GM11168 (cell line): ENCODE measurements at regions not wholly inside any gene's neighbourhood (a gene's known extent, or its start where the extent isn't known, plus 50 kb on each side); places are given as distances from the start of the nearest gene placed in this dataset.

Experiments used
- in situ Hi-C: fragments of 300-500 bp; cut with MboI; formaldehyde crosslinking; loops from one replicate; pipeline ENCODE4 v1.12.0; 2022; ENCODE audit warnings: low sequenced_read_pairs; ENCODE audit not compliant: unreplicated experiment

DNA sequence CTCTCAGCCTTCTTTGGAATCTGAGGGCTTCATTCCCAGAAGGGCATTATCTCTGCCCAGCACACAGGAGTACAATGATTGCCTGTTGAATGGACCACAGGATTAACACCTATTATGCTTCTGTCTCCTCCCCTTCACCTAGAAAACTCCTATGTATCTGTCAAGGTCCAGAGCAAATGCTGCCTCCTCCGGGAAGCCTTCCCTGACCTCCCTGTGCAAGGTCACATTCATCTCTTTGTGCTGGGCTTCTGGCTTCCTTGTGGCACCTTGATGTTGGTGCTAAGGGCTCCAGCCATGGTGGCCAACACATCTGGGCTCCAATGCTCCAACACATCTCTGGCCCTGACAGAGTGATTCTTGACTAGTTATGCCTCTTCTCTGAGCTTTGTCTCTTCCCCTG, 49.9 kb upstream of the ATP2B2 start:
- in situ Hi-C loops: no loop called here

GRCh38 chr3:10556312-10556711, 50.9 kb upstream of the ATP2B2 start:
- in situ Hi-C loops: no loop called here

DNA sequence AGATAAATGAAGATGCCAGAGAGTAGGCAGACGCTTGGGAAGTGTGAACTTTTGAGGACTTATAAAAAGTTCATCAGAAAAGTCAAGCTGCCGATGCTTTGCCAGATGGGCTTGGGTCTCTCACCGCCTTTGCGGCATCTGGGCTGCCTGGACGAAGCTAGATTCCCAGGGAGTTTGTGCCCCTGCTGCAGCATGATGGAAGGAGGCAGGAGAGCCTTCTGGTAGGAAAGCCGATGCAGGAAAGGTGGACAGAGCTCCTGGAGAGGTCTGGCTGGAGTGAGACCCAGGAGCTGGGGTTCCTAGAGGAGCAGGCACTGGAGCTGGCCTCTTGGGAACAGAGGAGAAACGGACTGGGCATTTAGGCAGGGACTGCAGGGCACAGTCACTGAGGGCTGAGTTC, 51.9 kb upstream of the ATP2B2 start:
- in situ Hi-C loops: no loop called here

GRCh38 chr3:10557781-10558373, 52.5 kb upstream of the ATP2B2 start:
- in situ Hi-C loops: no loop called here

- in situ Hi-C loops: no loop called here
These were observed 53.4 kb upstream of the ATP2B2 start for GRCh38 chr3:10558736-10559135.

DNA sequence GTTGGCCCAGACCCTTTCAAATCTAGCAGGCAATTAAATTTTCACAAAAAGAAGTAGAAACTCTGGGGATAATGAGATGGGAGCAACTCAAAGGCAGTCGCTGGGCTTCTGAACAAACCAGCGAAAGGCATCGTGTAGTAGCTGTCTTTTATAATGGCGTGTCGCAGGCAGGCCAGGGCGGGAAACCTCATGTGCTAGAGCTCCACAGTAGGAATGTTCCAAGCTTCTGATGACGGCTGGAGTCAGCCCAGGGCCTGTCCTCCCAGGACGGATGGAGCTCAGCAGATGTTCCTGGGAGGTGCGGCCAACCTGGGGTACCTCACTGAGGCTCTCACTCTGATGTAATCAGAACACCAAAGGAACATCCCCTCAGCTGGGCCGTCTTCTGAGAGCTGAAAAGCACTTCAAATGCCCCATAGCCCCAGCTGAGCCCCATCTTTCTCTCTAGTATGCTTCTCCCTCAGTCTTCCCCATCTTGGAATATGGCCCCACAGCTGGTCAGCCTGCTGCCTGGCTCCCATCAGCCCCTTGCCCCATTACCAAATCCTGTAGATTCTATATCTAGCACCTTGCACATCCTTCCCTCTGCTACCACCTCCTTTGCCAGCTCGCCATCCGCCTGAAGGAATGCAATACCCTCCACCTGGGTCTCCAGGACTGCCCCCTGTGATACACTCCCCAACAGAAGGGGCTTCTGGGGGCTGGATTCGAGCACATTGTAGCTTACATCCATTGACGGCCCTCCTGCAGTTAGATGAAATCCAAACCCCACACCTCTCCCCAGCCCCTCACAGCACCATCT, 54.9 kb upstream of the ATP2B2 start:
- in situ Hi-C loops: no loop called here

DNA sequence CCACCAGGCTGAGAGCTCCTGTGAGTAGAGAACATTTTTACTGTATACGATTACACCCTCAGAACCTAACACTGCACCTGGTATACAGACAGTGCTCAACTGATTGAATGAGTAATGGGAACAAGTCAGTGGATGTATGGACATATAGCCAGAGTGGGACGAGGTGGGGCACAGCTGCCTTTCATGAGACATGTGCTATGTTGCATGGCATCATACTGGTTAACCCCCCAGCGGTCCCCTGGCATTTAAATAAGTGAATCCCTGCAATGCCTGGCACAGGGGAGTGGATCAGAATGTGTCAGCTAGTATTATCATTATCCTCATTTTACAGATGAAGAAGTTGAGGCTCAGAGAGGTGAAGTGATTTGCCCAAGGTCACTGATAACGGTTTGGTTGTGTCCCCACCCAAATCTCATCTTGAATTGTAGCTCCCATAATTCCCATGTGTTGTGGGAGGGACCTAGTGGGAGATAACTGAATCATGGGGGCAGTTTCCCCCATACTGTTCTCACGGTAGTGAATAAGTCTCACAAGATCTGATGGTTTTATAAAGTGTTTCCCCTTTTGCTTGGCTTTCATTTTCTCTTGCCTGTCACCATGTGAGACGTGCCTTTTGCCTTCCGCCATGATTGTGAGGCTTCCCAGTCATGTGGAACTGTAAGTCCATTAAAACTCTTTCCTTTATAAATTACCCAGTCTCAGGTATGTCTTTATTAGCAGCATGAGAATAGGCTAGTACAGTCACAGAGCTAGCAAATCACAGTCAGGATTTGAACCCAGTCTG, 56.0 kb upstream of the ATP2B2 start:
- in situ Hi-C loops: no loop called here

- in situ Hi-C loops: no loop called here
These were observed 56.7 kb upstream of the ATP2B2 start for GRCh38 chr3:10561946-10562560.

DNA sequence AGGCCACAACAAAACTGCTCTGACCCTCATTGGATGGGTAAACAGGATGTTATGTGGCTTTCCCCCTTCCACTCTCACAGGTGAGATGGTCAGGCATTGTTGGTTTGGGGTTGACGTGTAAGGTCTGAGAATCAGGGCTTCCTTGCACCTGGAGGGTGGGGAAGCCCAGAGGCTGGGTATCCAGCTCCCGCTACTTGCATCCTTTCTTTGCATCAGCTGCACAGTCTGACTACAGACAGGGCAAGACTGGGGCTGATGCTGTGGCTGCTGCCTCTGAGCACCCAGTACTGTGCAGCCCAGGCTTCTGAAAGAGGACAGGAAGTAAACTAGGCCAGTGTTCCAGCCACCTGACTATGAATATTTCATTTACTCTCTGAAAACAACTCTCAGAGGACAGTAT, 58.0 kb upstream of the ATP2B2 start:
- in situ Hi-C loops: no loop called here

DNA sequence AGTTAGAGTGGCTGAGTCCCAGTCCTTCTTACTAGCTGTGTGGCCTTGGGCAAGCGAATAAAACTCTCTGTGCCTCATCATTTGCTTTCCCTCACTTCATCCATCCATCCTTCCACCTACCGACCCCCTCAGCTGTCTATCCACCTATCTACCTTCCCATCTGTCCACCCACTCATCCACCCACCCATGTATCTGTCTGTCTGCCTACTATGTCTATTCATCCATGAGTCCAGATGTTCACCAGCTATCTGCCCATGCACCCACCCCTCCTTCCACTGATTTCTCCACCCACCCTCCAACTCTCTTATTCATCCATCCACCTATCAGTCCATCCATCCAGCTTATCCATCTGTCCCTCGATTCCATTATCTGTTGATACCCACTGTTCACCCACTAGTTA, 60.4 kb upstream of the ATP2B2 start:
- in situ Hi-C loops: no loop called here

DNA sequence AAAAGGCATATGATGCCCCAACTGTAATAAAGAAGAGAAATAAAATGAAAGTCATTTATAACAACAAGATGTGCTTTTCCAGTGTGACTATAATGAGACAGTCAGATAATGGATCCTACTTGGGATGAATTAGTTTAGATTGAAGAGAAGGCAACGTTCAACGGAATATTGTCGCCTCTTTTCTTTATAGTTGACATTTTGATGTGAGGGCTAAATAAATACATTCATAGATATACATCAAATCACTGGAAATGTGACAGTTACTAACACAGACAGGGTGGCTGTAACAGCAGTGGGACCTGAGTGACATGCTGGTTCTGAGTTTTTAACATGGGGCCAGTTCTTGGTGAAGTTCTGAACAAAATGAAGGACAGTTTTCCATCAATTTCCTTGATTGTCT, 61.1 kb upstream of the ATP2B2 start:
- in situ Hi-C loops: no loop called here

- in situ Hi-C loops: no loop called here
These were observed 63.2 kb upstream of the ATP2B2 start for GRCh38 chr3:10568549-10568948.

GRCh38 chr3:10570196-10570946, 65.0 kb upstream of the ATP2B2 start:
- in situ Hi-C loops: no loop called here

DNA sequence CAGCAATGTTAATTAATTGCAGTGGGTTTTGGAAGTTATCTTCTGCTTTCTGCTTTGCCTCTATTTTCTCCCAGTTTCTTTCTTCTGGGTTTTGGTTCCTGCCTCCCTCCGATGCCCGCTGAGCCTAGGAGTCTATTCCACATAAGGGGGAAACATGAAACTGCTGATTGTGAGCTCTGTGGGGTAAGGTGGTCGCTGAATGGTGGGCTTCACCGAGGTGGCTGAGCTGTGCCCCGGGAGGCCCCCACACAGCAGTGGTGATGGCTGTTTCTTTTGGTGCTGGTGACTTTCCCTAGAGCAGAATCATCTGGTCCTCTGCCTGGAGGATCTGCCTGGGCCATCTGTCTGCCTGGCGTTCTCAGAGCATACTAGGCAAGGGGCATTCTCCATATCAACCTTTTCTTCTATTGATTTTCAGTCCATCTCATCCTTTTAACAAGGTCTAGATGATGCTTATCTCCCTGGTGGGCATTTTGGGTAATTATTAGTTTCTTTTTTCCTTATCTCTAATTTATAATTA, 68.8 kb upstream of the ATP2B2 start:
- in situ Hi-C loops: no loop called here

DNA sequence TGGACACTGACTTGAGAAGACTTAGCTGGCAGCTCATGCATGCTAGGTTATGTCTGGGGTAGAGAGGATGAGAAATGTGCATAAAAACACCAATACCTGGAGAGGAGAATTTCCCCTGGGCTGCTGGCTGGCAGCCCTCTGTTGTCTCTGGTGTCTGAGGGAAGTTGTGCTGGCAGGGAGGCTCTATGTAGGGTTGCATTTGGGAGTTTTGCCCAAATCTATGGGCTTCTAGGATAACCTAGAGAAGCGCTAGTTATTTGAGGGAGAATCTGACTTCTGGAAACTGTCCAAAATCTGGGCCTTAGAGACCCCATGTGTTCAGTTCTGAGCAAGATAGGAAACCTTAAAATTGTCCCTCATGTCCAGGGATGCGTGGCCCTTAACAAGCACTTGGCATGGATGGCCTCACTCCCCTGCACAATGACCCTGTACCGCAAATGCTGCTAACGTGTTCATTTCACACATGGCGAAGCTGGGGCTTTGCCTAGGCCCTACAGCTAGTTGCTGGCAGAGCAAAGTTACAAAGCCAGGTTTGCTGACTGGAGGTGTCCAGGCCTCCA, 70.3 kb upstream of the ATP2B2 start:
- in situ Hi-C loops: no loop called here

DNA sequence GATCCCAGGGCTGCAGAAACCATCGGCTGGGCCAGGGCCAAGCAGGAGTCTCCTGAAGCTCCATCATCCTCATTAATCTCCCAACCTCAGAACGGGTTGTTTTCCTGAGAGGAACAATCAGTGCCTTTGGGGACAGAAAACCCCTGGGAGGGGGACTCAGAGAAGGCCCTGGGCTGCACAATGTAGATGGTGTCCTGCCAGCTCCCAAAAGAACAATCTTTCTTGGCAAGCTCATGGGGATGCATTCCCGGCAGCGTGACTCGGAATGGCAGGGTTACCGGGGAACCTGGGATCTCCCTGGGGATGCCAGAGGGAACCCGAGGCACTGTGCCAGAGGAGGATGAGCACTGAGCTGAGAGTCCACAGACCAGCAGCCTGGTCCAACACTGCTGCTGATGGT, 72.1 kb upstream of the ATP2B2 start:
- in situ Hi-C loops: no loop called here

DNA sequence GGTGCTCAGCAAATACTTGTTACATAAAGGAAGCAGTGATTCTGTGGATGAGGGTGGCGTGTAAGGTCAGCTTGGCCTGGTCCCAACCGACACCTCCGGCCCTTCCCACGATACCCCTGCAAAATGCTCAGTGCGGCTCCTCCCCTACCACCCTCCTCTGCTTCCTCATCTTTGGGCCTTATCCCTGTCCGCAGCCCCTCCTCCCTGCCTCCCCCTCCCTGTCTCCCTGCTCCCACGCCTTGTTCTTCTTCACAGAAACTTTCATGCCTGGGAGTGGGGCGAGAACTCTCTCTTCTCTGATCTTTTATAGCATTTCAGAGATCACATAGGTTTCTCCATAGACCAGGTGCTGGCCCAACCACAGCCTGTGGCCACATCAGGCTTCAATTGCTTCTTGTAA, 75.0 kb upstream of the ATP2B2 start:
- in situ Hi-C loops: no loop called here

DNA sequence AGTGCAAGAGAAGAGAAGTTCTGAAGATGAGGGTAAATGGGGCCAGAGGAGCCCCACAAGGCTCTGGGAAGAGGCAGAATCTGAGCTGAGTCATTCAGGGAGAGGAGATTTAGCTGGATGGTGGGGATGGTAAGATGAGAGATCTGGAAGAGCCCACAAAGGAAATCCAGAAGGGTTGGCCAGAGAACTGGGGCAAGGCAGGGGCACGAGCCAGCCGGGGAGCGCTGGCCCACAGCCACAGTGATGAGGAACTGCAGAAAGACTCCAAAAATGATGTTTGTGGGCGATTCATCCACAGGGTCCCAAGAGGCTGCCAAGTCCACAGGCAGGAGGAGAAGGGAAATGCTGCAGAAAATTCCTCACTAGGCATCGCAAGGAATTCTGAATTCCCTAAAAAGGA, 75.9 kb upstream of the ATP2B2 start:
- in situ Hi-C loops: no loop called here

DNA sequence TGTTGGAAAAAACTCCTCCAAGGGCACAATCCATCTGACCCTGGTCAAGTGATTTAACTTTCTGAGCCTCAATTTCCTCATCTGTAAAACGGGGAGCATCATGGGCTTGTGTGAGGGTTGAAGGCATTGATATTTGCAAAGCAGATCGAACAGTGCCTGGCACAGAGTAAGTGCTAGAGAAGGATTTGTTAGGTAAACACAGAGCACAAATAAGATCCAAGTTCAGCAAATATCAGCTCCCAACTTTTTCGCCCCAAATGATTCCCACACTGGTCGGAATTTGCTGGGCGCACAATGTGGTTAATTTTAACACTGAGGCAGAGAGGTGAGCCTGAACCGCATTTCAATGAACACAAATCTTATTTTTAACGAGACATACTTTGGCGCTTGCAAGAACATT, 76.3 kb upstream of the ATP2B2 start:
- in situ Hi-C loops: no loop called here

DNA sequence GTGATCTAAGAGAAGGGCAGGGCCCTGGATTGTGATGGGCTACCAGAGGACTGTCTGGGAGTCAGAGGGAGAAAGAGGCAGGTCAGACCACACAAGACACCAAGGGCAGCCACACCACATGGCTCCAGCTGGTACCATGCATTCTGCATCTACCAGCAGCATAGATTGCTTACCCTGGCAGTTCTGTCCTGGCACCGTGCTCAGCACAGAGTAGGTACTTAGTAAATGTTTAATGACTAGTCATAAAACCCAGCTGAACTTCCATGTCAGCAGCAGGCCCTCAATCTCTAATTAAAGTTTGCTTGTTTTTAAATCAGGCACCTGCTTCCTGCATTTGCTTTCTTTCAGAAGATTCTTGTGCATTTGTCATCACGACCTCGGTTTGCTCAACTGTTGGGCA, 77.3 kb upstream of the ATP2B2 start:
- in situ Hi-C loops: no loop called here
